Urothelium cell line (cell line): ENCODE measurements at regions not wholly inside any gene's neighbourhood (a gene's known extent, or its start where the extent isn't known, plus 50 kb on each side); places are given as distances from the start of the nearest gene placed in this dataset.
"Not testable (repeated sequence)": the region's sequence is repeated elsewhere in the genome, so short reads cannot be mapped to it uniquely, and the experiment has no call there.

ENCODE experiments used
- DNase-seq: peaks from one replicate; pipeline ENCODE4 v3.0.0; 2011; ENCODE audit warnings: low spot score, mixed read lengths
- FAIRE-seq: peaks from 2 replicates; lab custom pipeline; 2011; peaks lifted over from hg19 to GRCh38; lab: Jason Lieb, UNC

- FAIRE-seq, result no peak
These were observed 180.6 kb downstream of the DEPDC1B start for GRCh38 chr5:60519372-60519771.

DNA sequence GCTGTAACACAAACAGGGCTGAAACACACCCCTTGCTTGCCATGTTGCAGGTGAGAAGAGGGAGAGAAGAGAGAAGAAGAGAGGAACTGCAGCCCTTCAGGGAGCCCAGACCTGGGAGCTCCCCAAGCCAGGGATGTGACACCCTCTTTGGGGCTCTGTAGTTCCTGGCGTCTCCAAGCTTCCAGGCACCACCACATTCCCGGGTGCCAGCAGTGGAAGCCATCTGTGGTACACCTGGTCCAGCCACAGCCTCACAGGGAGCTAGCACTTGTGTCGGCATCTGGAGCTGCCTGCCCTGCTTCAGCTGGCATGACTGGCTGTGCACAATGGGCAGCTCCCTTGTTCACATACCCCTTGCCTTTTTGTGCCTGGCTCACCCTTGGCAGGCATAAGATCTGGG, 182.1 kb downstream of the DEPDC1B start:
- FAIRE-seq (no peak), DNase-seq (no peak)

More at GRCh38 chr5:60519372-60519771, 180.6 kb downstream of the DEPDC1B start:
- DNase-seq, result no peak

DNA sequence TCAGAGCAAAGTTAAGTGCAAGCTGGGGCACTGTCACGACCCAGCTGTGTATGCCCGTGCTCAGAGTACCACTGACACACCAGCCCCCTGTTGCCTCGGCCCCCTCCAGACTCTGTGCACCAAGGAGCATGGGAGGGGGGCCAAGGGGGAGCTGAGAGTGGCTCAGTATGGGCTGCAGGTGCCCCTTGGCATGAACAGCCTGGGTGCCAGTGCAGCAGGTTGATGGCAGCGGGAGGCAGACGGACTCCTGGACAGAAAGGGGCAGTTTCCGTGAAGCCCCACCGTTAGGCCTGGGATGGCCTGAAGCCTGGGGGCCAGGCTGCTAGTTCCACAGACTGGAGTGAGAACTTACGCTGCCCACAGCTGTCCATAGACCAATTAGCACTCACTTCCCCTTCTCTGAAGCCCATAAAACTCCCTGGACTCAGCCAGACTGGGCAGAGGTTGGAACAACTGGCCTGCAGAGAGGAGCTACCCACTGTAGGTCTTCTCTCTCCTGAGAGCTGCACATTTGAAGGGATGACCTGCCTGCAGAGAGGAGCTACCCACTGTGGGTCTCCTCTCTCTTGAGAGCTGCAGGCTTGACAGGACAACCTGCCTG, 182.8 kb downstream of the DEPDC1B start:
- DNase-seq (no peak), FAIRE-seq (no peak)

DNA sequence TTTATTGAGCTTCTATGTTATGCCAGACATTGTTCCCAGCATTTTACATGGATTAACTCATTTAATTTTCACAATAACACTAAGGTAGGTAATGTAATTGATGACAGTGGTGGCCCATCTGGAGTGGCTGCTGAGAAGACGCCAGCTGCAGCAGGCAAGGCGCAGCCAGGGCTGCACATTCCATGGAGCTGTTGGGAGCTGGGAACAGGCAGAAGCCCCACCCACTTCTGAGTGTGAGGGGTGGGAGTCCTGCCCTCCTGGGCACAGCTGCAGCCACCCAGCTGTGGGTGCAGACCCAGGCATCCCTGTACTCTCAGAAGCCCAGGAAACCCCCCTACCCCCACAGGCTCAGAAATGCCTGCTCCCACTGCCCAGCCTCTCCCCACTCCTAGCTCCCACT, 183.3 kb downstream of the DEPDC1B start:
- DNase-seq, result no peak
- no peak for FAIRE-seq

DNA sequence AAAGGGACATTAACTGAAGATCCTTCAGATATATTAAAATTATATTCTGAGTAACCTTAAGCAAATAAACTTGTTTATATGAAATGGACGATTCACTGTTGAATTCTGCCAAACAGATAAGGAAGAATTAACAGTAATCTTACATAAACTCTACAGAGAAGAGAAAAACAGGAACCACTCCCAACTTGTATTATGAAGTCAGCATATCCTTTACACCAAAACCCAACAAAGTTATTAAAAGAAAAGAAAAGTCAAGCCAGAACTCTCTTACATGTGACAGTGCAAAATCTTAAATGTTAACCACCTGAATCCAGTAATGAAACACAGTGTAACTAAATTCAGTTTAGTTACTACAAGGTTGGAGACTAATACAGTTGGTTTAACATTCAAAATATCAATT, 185.8 kb downstream of the DEPDC1B start:
- FAIRE-seq (no peak), DNase-seq (no peak)

GRCh38 chr5:60512117-60512516, 187.8 kb downstream of the DEPDC1B start:
- DNase-seq (no peak), FAIRE-seq (no peak)

- DNase-seq (no peak), FAIRE-seq (no peak)
These were observed 189.3 kb downstream of the DEPDC1B start for GRCh38 chr5:60510663-60511062.

- FAIRE-seq (no peak), DNase-seq (no peak)
These were observed 189.9 kb downstream of the DEPDC1B start for GRCh38 chr5:60510049-60510448.

- FAIRE-seq (no peak), DNase-seq (no peak)
These were observed 190.4 kb downstream of the DEPDC1B start for GRCh38 chr5:60509519-60509918.

GRCh38 chr5:60507687-60508086, 192.3 kb downstream of the DEPDC1B start:
- DNase-seq, result no peak
- no peak for FAIRE-seq

DNA sequence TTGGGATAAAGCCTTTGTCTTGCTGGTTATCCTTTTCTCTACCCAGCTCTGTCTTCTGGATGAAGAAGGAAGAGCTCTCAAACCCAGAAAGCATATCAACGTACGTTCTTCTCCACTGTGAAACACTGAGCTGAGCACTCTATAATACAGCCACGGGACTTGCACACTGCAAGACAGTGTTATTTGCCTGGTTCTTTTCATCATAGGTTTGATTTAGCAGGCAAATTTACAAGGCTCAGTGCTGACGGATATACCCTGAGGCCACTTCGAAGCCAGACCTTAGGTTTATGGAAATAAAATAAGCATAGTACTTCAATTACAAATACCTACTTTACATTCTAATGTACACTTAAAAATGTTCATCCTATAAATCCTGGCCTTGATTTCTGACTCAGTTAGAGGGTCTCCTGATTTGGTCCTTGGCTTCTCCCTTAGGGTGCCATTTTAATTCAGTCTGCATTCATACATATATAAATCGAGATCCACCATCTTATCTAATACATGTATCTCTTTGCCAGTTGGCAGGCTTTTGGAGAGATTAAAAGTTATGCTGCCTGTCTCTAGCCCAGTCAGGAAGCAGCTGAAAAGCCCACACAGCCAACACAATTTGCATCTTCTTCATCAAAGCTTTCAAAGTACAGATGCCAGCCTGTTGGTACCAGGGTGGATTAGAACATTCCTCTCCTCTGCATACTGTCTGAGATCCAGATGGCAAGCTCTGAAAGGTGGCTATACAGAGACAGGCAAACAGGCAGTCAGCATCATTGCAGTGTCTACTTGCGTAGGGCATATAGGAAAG, 194.4 kb downstream of the DEPDC1B start:
- no peak for DNase-seq
- no peak for FAIRE-seq

GRCh38 chr5:60504342-60504741, 195.6 kb downstream of the DEPDC1B start:
- FAIRE-seq (no peak), DNase-seq (no peak)

DNA sequence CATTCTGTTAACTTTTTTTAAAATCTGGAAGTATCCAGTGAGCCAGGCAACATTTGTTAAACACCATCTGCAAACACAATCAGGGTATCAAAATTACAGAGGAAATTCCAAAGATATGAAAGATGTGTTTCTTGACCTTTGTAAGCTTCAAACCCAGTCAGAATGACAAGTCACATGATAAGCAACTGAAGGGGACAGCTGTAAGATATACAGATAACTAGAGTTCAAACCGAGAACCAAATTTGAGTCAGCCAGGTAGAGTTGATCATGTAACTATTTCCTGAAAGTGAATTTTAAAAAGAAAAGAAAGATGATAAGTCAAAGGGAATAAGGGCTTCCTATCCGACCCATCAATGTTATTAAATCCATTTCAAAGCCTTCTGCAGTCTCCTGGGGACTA, 196.2 kb downstream of the DEPDC1B start:
- FAIRE-seq (no peak), DNase-seq (no peak)

DNA sequence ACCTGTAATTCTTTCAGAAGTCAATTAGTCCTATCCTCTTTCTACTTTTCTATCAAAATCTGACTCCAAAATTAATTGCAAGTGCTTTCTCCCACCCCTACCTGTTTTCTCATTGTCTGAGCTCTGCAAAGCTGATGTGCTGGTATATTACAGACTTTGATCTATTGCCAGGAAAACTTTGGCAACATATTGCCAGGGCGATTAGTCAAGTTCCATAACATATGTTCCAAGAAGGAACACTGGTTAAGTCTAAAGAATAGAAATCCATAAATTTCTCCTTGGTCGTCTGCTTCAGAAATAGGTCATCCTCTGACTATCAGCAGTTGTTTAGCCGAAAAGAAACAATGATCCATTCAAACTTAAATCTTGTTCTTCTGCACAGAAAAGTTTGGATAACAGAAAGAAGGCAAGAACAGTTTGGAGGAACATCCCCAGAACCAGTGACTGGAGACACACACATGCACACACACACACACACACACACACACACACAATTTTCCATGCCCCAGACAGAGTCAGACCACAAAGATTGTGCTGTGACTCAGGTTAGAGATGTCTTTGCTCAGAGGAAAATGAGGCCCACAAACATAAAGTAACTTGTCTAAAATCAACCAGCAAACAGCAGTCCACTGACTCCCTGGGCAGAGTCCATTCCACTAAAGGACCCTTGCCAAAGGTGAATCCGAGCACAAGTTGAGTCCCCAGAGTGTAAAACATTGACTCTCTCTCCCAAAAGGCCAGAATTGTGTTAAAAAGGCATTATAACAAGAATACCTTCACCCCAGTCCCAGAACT, 202.1 kb downstream of the DEPDC1B start:
- DNase-seq (no peak), FAIRE-seq (no peak)

- no peak for DNase-seq
- FAIRE-seq, result no peak
These were observed 204.1 kb downstream of the DEPDC1B start for GRCh38 chr5:60495644-60496520.

DNA sequence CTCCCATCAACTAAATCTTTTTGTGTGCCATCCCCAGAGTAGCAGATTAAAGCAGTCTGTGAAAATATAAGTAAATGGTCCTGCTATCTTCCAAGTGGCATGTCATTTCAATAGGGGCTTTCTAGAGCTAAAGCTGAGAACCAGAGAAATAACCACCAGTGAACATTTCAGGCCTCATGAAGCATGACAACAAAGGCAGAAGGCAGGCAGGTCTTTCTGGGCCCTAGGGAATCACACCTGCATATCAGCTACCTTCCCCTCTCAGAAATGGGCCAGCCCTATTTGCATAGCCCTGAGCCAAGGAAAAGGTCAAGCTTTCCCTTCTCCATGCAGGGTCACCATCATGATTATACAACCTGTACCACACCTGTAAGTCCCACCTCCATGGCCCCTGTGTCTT, 205.3 kb downstream of the DEPDC1B start:
- no peak for DNase-seq
- no peak for FAIRE-seq

- no peak for FAIRE-seq
These were observed 205.8 kb downstream of the DEPDC1B start for GRCh38 chr5:60494144-60494543.

GRCh38 chr5:60493372-60493771, 206.6 kb downstream of the DEPDC1B start:
- DNase-seq, result no peak
- FAIRE-seq, result no peak

More at GRCh38 chr5:60494144-60494543, 205.8 kb downstream of the DEPDC1B start:
- DNase-seq, result no peak

DNA sequence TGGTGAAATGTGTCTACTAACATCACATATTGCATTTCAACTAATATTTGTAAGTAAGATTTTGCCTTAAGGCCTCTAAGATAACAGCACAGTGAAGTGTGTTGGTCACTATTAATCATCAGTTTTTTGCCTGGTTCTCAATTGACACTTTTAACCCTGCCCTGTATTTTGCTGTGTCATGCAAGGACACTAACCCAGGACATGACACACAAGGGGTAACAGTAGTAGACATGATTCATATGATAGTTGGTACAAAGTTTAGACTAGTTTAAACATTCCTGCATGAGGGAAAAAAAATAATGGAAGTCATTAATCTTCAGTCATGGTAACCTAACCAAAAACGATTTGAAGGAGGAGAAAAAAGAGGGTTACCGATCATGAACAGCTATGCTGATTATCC, 207.0 kb downstream of the DEPDC1B start:
- no peak for FAIRE-seq
- DNase-seq, result no peak

DNA sequence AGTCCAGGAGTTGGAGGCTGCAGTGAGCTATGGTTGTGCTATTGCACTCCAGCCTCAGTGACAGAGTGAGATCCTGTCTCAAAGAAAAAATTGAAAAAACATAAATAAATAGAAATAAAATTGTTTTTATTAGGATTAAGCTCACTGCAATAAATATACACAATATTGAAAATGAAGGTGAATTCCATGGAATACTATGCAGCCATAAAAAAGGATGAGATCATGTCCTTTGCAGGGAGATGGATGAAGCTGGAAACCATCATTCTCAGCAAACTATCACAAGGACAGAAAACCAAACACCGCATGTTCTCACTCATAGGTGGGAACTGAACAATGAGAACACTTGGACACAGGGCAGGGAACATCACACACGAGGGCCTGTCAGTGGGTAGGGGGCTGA, 207.6 kb downstream of the DEPDC1B start:
- FAIRE-seq, DNase-seq: not testable (repeated sequence)
